NCI-H1694 (cell line): ENCODE measurements at regions not wholly inside any gene's neighbourhood (a gene's known extent, or its start where the extent isn't known, plus 50 kb on each side); places are given as distances from the start of the nearest gene placed in this dataset.

Experiments
- DNase-seq: peaks from one replicate; lab custom pipeline; 2025; lab: John Stamatoyannopoulos, UW

DNA sequence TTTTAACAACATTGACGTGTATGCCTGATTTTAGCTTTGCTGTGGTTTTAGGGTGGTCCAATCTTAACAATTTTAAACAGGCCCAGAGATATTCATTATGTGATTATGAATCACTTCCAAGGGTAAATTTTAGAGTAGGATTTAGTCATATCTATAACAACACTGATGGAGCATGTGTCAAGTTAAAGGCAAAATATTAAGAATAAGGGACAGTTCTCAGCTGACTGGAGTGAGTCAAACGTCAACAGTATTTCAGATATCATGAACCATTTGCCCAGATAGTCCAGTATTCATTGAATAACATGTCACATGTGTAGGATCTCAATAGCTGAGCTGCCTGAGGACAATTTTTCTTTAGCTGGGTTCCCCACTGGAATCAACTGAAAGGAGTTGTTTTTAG is 61.3 kb upstream of the VCX2 start:
- DNase-seq, result no peak

DNA sequence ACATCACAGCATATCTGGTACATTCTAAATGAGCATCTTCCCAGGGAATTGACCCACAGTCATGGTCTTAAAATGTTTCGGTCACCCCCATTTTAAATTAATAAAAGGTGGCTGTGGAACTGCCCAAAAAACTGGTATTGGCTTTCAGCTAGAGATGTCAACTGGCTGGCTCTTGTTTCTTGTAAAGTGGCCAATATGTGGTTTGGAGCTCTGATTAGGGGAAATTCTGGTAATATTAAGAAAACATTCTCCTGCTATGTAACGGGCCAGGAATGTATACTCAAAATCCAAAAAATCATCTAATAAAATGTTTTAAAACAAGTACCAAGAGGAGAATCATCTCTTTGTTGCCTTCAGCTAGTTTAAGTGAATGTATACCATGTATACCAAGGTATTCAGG is 62.0 kb upstream of the VCX2 start:
- no peak for DNase-seq

DNA sequence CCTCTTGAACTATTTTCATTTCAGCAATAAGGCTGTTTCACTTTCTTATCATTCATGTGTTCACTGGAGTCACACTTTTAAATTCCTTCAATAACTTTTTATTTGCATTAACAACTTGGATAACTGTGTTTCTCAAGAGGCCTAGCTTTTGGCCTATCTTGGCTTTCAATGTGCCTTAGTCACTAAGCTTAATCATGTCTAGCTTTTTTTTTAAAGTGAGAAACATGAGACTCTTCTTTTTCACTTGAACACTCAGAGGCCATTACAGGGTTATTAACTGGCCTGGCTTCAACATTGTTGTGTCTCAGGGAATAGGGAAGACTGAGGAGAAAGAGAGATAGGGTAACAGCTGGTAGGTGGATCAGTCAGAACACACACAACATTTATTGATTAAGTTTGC is 64.0 kb upstream of the VCX2 start:
- DNase-seq, result no peak

DNA sequence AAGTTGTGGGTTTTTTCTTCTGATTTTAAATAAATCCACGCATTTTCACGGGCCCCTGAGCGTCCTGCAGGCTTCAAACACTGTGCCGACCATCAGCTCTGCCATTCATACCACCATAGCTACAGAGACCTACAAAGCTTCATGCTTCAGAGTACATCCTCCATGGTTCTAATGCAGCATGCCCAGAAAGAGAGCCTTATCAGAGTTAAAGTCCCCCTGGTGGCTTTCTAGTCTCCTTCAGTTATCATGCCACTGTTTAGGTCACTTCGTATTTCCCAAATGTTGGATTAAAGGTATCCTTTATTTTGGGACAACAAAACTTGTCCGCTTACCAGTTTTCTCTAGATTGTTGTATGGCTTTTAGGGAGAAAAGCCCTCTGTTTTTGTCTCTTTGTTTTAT is 66.7 kb upstream of the VCX2 start:
- DNase-seq, result no peak

DNA sequence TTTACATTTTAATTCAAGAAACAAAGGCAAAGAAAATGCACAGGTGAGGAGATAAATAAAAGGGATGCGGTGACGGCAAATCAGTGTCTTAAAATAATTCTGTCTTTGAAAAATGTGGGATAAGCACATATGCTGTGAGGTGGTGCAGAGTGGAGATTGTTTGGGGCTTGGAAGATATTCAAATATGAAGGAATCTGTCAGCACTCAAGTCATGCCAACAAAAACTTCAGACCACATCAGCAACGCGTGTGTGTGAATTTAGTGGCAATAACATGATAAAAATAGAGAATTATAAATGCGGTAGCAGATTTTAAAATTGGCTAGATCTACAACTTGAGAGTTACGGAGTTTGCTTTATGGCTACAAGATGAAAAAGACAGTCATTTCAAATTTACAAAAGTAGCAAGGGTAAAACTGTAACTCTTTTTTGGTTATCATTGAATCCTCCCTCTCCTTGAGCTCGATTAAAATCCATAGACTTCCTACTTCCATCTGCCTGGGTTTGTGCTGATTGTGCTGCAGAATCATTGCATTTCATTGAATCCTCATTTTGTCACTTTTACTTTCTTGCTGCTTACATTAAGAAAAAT is 71.5 kb upstream of the VCX2 start:
- DNase-seq, result no peak

DNA sequence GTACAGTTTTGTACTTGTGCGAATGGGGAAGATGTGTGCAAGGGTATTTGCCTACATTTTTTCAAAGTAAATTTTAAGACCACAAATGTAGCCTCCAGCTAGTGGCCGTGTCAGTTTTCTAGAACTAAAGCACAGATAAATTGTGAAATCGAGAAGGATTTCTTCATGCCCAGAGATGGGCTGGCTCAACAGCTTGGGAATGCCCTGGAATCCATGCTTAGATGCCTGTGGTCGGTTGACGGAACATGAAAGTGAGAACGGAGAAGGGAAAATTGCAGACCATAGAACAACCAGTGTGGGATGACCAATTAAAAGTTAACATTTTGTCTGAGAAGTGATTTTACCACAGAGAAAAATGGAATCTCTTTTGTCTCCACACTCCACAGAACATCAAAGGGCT is 73.2 kb upstream of the VCX2 start:
- no peak for DNase-seq

DNA sequence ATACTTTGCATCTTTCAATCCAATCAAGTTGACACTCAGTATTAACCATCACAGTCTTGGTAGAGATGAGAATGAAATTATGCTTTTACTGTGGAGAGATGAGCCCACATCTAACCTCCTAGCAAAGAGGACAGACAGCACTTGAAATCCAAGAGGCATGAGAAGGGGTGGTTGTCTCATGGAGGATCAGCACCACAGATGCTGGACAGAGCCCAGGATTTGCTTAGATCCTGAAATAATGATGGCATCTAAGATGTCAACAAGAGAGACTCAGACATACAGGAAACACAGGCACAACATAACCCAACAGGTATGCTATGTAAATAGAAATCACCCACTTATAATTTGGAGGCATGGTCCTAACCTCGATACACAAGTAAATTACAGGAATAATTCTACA is 74.3 kb upstream of the VCX2 start:
- DNase-seq, result no peak

DNA sequence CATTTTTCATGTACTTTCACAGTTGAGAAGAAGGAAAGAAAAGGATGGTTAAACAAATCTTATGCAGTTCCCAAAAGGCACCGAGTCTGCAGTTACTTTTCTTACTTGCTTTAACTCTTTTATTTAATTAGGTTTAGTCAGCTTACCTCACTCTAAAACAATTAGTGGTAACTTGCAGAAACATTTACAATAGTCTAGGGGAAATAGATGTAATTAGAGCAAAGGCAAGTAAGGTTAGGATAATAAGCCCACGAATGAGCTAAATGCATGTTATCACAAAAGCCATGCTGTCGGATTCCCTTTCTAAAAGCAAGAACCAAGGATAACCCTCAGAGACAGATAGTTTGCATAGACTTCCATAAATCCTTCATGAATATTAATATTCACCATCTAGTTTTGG is 82.0 kb upstream of the VCX2 start:
- DNase-seq, result no peak

DNA sequence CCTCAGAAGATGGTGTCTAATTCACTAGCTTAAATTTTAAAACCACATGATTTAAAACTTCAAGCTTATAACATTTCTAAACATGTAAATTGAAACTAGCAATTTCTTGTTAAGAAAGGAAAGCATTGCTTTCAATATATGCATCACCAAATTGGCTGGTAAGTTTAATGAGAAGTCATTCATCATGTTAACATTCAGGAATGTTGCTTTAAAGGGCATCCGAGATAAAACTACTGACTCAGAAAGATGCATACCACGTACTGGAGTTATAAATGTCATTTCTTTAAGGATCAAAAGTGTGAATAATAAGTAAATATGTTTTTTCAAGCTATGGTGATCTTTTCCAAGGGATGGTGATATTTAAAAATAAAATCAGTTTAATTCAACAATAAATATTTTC is 83.3 kb upstream of the VCX2 start:
- no peak for DNase-seq

DNA sequence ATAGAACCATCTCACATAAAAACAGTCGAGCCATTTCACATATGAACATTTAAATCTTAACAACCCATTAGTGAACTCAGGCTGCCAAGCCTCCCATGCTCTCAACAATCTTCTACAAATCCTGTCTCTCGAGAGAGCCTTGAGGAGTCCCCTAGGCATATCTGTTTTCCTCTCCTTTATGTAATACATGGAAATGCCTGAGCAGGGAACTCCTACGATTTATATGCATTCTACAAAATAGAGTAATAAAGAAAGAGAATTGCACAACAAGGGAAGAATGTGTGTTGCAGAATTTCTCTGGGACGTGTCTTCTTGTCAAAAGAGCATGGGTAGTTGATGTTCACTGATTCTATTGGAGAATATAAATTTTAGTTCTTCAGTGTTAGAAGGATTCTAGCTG is 101.8 kb upstream of the VCX2 start:
- DNase-seq, result no peak

DNA sequence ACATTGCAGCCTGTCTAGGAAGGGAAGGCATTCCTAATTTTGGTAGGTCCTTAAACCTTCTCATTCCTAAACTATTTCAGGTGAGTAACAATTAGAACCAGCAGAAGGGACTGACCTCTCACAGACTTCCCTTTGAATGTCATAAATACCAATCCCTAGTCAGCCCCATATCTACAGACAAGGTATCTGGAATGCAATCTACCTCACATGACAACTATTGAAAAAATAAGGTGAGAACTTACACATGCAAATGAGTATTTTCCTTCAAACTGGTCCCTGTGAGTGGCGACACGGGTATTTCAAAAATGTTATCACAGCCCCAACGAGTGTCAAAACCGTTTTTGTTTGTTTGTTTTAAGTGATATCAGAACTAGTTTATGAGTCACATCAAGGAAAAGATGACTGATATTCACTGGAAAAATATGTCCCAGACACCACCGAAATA is 102.4 kb upstream of the VCX2 start:
- DNase-seq, result no peak

DNA sequence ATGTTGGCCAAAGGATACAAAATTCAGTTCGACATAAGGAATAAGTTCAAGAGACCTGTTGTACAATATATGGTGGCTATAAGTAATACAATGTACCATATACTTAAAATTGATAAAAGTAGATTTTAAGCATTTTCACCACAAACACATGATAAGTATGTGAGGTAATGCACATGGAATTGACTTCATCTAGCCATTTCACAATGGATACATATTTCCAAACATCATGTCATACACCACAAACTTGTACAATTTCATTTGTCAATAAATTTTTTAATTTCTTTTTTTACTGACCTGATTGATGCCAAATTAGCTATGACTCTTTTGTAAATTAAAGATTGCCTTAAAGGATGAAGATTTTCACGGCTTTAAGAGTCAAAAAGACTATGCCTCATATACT is 103.1 kb upstream of the VCX2 start:
- DNase-seq, result no peak

DNA sequence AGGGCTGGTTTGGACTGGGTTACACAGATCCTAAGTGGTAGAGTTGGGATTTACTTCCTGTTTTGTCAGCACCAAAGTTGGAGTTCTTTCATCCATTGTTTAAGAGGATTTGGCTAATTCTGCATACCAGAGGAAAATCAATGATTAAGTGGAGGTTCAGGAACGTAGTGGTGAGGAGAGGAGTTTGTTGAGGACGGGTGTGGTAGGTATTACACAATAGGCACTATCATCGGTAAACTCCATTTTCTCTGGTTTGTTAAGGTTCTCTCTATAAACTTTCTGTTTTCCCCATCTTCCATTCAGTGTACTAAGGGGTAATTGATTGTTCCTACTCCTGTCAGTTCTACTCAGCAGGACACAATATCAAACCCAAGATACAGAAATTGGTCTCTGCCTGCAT is 107.5 kb upstream of the VCX2 start:
- no peak for DNase-seq

DNA sequence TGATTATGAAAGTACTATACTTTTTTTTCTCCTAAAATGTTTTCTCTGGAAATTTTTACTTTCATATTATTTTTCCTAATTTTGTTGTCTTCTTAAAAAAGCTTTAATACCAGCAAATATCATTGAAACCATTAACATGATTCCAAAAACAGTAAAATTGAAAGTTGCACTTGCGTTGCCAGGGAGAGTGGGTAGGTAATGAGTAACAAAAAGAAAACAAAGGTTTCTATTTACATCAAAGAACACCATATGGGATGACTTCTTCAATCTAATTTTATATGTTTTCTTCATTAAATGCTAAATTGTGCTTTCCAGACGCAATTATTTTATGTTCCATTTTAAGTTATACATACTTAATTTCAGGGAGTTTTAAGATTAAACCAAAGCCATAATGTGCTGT is 108.3 kb upstream of the VCX2 start:
- DNase-seq, result no peak

DNA sequence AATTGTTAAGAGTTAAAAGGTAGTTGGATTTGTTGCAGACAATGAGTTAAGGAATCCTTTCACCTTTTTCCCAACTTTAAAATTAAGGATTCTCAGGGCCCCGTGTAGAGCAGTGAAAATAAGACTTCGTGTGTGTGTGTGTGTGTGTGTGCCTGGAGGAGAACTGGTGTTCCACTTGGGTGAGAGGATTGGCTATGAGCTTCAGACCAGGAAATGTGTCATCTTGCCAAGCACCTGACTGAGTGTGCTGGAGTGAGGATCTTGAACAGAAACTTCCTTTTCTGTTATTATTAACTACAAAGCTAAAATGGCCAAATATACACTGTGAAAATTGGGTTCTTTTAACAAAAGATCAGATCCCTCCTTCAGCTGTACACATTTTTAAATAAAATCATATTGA is 113.1 kb upstream of the VCX2 start:
- no peak for DNase-seq

DNA sequence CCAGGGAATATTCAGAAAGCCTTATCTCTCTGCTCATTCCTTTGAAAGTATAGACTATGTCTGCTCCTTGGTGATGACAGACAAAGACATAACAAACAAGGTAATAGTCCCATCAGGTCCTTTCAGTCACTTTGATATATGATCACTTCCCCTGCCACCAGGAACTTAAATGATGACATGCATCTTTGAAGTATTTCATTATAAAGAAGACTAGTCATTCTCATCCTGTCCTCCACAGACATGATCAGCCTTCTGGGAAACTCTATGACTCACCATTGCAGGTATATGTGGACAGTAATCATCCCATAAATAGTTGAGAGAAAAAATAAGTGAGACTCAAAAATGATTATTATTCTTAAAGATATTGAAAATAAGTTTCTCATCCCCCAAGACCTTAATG is 117.5 kb upstream of the VCX2 start:
- DNase-seq, result no peak

DNA sequence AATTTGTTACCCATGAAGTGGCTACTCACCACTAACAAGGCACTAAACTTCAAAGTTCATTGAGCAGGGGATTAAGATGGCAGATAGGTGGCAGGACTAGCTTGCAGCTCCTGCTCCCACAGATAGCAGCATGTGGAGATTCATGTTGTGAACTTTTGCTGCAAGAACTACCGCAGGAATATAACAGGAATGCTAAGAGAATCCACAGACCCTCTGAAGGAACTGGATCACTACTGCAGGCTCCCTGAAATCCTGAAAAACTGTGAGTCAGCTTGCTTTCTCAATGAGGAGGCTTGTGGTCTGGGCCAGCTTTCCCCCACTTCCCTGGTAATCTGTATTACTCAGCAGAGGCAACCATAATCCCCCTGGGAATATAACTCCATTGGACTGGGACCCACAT is 118.5 kb upstream of the VCX2 start:
- no peak for DNase-seq

DNA sequence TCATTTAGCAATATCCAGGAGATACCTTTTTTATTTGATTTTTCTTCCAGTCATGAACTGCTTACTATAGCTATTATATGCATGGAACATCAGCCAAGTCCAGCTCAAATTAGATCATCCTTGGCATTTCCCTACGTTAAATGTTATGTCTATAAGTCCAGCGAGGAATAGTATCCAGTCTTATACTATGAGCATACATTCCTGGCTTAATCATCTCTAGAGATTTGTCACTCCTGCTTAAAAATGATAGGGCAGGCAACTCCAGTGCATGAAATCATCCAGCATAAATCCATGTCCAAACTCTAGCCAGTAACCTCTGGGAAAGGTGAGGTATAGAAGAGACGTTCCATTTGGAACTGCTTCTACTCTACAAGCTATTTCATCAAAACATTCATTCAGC is 126.7 kb upstream of the VCX2 start:
- no peak for DNase-seq

DNA sequence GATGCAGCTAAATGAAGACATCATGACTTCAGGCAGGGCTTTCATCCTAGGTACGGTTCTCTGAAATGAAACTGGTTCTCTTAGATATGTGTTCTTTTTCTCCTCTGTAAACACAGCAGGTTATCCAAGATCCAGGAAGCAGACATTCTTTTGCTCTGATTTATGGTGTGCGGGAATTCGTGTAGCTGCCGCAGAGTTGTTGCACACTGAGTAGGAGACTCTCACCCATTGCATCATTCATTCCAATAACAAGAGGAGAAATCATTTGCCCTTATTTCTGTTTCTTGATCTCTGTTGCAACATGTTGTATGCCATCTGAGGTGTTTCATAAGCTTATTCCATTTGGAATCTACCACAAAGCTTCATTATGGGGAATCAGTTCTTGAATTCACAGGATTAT is 133.6 kb upstream of the VCX2 start:
- DNase-seq, result no peak

DNA sequence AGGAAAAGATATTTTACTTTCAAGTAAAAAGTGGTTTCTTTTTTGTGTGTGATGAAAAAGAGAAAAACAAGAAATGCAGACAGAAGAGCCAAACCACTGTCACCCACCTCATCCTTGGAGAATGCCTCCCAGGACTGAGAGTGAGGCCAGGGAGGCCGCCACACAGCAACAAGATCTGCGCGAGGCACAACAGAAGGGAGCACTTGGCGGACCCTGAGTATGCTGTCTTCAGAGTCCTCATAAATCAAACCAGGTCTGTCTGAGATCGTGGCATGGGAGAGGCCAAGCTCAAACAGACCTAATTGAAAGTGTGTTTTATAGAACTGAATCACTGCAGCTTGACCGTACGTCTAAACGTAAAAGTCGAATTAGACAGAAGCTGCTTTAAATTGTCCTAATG is 134.3 kb upstream of the VCX2 start:
- no peak for DNase-seq

DNA sequence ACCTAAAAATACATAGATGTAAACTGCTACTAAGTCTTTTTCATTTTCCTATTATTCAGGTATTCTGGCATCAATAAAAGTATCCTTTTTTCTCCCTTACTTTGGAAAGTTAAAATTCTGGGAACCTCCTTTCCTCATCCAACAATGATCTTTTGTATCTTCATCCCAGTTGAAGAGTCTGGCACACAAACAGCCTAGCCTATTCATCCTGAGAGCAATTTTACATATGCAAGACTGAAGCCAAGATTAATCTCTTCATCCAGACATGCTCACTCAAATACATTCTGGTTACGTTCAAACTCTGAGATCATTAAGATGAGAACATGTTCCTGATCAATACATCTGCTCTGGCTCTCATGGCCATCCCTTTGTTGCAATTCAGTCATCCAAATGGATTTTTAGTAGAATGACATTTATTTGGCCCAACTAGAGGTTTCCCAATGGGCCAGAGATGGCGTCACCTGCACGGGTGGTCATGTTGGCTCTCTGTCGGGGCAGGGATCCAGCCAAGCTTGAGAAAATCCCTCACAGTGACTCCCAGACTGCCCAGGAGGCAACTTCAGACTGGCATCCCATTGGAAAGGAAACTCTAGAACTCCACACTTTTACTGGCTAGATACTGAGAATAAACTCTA is 135.3 kb upstream of the VCX2 start:
- DNase-seq, result no peak

DNA sequence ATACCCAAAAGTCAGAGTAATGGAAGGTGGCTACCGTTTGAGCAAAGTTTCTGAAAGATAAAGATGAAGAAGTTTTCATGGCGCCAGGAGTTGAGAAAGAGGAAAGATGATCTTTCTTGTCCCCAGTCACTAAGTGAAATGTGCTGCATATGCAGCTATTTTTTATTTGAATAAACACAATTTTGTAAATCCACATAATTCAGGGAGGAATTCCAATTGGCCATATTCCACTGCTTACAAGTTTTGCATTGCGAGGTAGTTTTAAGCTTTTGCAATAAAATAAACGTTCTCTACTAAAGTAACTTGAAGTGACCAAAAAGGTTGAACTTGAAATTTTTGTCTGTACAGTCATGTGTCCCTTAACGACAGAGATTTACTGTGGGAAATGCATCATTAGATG is 139.3 kb upstream of the VCX2 start:
- DNase-seq, result no peak

DNA sequence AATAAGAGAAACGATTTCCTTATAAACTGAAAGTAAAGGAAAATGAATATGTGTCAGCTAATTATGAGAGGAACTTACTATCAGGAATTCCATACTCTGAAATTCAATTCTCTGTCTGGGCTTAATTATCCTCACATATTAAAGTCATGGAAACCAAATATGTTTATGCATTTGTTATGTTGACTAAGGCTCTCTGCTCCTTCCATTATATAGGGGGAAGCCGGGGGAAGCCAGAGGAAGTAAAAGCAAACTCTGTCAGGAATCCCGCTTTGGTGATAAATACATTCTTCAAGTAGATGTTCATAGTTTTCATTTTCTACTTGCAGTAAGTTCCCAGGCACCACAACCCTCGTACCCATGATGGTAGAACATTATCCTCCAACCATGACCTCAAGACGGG is 142.8 kb upstream of the VCX2 start:
- no peak for DNase-seq

DNA sequence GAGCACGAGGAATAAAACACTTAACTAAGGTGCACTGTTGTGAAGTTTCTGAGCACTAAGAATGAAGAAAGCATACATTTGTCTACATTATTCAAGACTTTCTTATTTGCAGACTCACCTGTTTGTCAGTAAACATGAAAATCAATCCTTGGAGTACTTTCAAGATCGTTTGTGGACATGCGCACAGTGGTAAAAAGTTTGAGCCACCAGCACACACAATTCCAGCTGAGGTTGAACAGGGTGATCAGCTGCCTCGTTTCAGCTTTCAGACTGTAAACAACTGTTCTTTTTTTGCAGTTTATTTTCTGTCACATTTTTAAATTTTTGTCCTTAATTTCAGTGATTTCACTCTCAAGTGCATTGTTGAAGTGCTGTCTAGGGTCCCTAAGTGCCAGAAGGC is 143.8 kb upstream of the VCX2 start:
- no peak for DNase-seq

DNA sequence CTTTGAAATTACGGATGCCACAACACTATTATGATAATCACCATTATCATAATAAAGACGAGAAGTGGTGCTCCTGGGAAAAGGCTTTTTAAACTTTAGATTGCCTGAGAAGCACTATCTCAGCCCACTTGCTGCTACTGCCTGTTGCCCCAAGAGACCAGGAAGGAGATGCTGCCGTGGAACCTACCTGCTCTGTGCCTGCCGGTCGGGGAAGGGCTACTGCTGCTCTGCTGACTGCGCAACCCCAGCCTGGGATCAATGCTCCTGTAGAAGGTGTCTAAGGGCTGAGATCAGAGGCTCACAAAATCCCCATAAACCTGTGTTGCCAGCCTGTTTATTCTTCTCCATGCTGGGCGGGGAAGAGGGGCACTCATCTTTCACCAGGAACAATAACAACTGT is 145.3 kb upstream of the VCX3B start:
- DNase-seq, result no peak
